ENCODE measurements at regions not wholly inside any gene's neighbourhood (a gene's known extent, or its start where the extent isn't known, plus 50 kb on each side); places are given as distances from the start of the nearest gene placed in this dataset.

GRCh38 chrX:77298296-77298695 is 148.9 kb upstream of the FGF16 start:
- Histone ChIP-seq H3K36me3 (no peaks in the 10 kb centered on the region), H3K27ac (no peak overlapping the region), H3K4me1 (no peaks in the 10 kb centered on the region), H3K9me3 (no peaks in the 10 kb centered on the region), H3K4me3 (no peak overlapping the region), H3K27me3 (no peaks in the 10 kb centered on the region)
- ATAC-seq (no peak), DNase-seq (no peak), FAIRE-seq (no peak)
- intact Hi-C loops (cut with DNase I): no loop called here
- TF ChIP-seq CTCF (IDR thresholded peaks at IDR 0.05): no peak
- WGBS, 2 donors: 61 to 68% methylated on average over 5 of the region's 5 CpGs

- intact Hi-C loops (cut with DNase I): no loop called here
- no peak for DNase-seq
Measured at GRCh38 chrX:77298790-77299189, 148.4 kb upstream of the FGF16 start.

GRCh38 chrX:77299549-77299948 is 147.6 kb upstream of the FGF16 start:
- Histone ChIP-seq H3K27me3 (no peaks in the 10 kb centered on the region), H3K27ac (no peak overlapping the region), H3K36me3 (no peaks in the 10 kb centered on the region), H3K4me3 (no peak overlapping the region), H3K9me3 (no peaks in the 10 kb centered on the region), H3K4me1 (no peaks in the 10 kb centered on the region)
- intact Hi-C loops (cut with DNase I): no loop called here
- DNase-seq (no peak), FAIRE-seq (no peak), ATAC-seq (no peak)
- WGBS, 2 donors: 57 to 58% methylated on average over 6 of the region's 6 CpGs
- TF ChIP-seq CTCF (IDR thresholded peaks at IDR 0.05): no peak

More at GRCh38 chrX:77298790-77299189, 148.4 kb upstream of the FGF16 start:
- Histone ChIP-seq H3K9me3 (no peaks in the 10 kb centered on the region), H3K27ac (no peak overlapping the region), H3K4me1 (no peaks in the 10 kb centered on the region), H3K4me3 (no peak overlapping the region), H3K27me3 (no peaks in the 10 kb centered on the region), H3K36me3 (no peaks in the 10 kb centered on the region)
- ATAC-seq (no peak), FAIRE-seq (no peak)
- WGBS, 2 donors: 50 to 51% methylated on average over 6 of the region's 6 CpGs
- TF ChIP-seq CTCF (IDR thresholded peaks at IDR 0.05): no peak

GRCh38 chrX:77342004-77342403 is 105.2 kb upstream of the FGF16 start:
- WGBS, 2 donors: 23 to 28% methylated on average over 1 of the region's 1 CpG
- TF ChIP-seq CTCF (IDR thresholded peaks at IDR 0.05): no peak
- Histone ChIP-seq H3K4me1 (no peaks in the 10 kb centered on the region), H3K36me3 (no peaks in the 10 kb centered on the region), H3K4me3 (no peak overlapping the region), H3K9me3 (no peaks in the 10 kb centered on the region), H3K27me3 (no peaks in the 10 kb centered on the region), H3K27ac (no peak overlapping the region)
- no peak for DNase-seq
- intact Hi-C loops (cut with DNase I): no loop called here
- FAIRE-seq: no peak
- ATAC-seq: no peak

GRCh38 chrX:77346859-77347258 is 100.3 kb upstream of the FGF16 start:
- no peak for DNase-seq
- no peak overlapping the region for H3K4me3 ChIP-seq
- 13 to 27% methylated on average over 1 of the region's 1 CpG for WGBS, 2 donors
- ATAC-seq: no peak
- TF ChIP-seq CTCF (IDR thresholded peaks at IDR 0.05): no peak
- no peaks in the 10 kb centered on the region for H3K4me1 ChIP-seq
- intact Hi-C loops (cut with DNase I): no loop called here
- H3K27ac ChIP-seq: no peak overlapping the region
- H3K36me3 ChIP-seq: no peaks in the 10 kb centered on the region
- no peaks in the 10 kb centered on the region for H3K27me3 ChIP-seq
- no peak for FAIRE-seq
- no peaks in the 10 kb centered on the region for H3K9me3 ChIP-seq

Data from pancreas (tissue), 10 donors.